GM12873 (cell line): ENCODE measurements at regions not wholly inside any gene's neighbourhood (a gene's known extent, or its start where the extent isn't known, plus 50 kb on each side); places are given as distances from the start of the nearest gene placed in this dataset.

Experiments used
- CTCF ChIP-seq: IDR thresholded peaks from 2 replicates; pipeline ENCODE4 v1.5.1; 2012; ENCODE audit warnings: low read depth, mild to moderate bottlenecking, moderate library complexity, low read length, control low read depth; ENCODE audit not compliant: insufficient read depth; ENCODE audit errors: missing control alignments

- TF ChIP-seq CTCF: no peak
Observed at GRCh38 chr6:144543006-144543871, 258.1 kb downstream of the UTRN start.

- no peak for TF ChIP-seq CTCF
Observed at GRCh38 chr6:144544266-144544830, 259.2 kb downstream of the UTRN start.

GRCh38 chr6:144546807-144547206, 261.7 kb downstream of the UTRN start:
- no peak for TF ChIP-seq CTCF

- no peak for TF ChIP-seq CTCF
Observed at GRCh38 chr6:144547409-144547808, 262.3 kb downstream of the UTRN start.

GRCh38 chr6:144548536-144548935, 263.4 kb downstream of the UTRN start:
- TF ChIP-seq CTCF: no peak

GRCh38 chr6:144549837-144550747, 265.0 kb downstream of the UTRN start:
- no peak for TF ChIP-seq CTCF

GRCh38 chr6:144551339-144551738, 266.2 kb downstream of the UTRN start:
- no peak for TF ChIP-seq CTCF
